ENCODE measurements at regions not wholly inside any gene's neighbourhood (a gene's known extent, or its start where the extent isn't known, plus 50 kb on each side); places are given as distances from the start of the nearest gene placed in this dataset.
"Not testable (repeated sequence)": the region's sequence is repeated elsewhere in the genome, so short reads cannot be mapped to it uniquely, and the experiment has no call there.

- DNase-seq, result no peak
Measured at GRCh38 chr3:118765636-118766305, 268.9 kb downstream of the IGSF11 start.

- DNase-seq, result no peak
Measured at GRCh38 chr3:118766306-118766669, 268.4 kb downstream of the IGSF11 start.

GRCh38 chr3:118772036-118772435, 262.6 kb downstream of the IGSF11 start:
- no peak for DNase-seq

- no peak for DNase-seq
Measured at GRCh38 chr3:118772547-118773011, 262.1 kb downstream of the IGSF11 start.

- no peak for DNase-seq
Measured at GRCh38 chr3:118775021-118775420, 259.6 kb downstream of the IGSF11 start.

DNA sequence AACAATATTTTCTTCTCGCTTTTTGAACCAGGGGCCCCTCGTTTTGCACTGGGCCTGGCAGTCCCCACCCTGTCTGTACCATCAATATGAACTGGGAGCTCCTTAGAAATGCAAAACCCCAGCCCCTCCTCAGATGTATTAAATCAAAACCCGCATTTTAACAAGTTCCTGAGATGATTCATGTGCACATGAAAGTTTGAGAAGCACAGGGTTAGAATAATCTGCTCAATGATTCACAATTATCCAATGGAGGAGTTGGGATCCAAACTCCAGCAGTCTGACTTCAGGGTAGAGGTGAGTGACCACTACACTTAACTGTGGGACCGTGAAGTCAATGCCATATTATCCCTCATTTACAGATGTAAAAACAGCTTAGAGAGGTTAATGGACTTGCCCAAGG, 256.4 kb downstream of the IGSF11 start:
- no peak for DNase-seq

GRCh38 chr3:118781232-118781631, 253.4 kb downstream of the IGSF11 start:
- DNase-seq, result no peak

DNA sequence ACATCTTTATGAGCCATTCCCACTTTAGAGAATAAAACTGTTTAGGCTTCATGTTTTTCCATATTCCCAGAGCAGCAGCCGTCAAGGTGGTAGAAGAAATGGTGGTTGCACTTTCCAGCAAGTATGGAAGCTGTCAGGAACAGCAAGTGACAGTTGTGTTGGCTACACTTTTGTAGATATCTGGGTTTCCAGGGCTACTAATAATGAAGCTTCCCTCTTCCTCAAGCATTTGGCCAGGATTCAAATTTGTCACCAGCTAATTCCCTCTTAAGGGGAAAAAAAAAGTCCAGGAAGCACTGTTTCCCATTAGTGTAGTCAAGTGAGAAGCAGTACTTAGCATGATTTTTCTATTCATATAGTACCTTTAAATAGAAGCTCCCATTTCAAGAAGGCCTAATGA, 252.8 kb downstream of the IGSF11 start:
- DNase-seq, result peak; percentile 31

DNA sequence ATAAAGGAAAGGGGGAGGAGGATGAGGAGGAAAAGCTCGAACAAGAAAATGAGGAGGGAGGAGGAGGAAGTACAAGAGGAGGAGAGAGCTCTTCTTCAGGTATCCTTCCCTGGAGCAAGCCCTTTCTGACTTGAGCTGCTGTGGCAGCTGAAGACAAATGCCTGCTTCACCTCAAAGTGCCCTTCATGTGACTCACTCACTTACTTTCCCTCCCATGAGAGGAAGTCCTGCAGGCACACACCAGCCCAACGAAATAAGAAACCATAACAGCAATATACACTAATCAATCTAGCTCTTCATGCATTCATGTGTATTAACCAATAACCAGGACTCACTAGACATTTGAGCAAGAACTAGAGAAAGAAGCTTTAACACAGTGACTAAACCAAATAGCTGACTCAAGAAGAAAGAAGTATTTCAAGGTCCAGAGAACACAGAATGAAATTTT, 251.9 kb downstream of the IGSF11 start:
- DNase-seq, result peak; percentile 41

GRCh38 chr3:118785415-118785814, 249.2 kb downstream of the IGSF11 start:
- DNase-seq, result no peak

- peak; percentile 72 for DNase-seq
Measured at GRCh38 chr3:118791246-118791645, 243.4 kb downstream of the IGSF11 start.

- no peak for DNase-seq
Measured at GRCh38 chr3:118792191-118792590, 242.5 kb downstream of the IGSF11 start.

DNA sequence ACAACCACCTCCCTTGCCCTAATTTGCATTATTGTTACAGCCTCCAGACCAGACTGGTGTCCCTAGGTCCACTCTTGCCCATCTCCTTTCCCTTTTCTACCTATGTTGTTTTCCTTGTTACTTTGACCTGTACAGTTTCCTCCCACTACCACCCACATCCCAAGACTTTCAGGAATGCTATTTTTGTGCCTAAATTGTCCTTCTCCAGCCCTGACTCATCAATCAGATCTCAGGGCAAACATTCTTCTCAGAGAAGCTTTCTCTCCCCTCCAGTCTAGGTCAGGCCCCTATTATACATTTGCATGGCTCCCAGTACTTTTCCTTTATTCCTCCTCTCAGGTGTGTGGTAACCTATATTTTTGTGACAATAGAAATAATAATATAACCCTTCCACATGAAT, 241.5 kb downstream of the IGSF11 start:
- no peak for DNase-seq

DNA sequence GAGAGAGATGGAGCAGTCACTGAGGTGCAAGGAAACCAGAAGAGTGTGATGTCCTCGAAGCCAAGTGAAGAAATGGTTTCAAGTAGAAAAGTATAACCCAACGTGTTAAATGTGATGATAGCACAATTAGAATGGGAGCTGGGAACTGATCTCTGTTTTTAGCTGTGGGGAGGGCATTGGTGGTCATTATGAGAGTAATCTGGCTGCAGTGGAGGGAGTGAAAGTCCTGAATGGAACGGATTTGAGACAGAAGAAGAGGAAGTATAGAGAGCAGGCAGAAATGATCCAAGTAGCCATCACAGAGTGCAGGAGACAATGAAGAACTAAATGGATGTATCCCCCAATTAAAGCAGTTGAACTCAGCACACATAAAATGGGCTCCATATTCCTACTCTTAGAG, 235.3 kb downstream of the IGSF11 start:
- no peak for DNase-seq

DNA sequence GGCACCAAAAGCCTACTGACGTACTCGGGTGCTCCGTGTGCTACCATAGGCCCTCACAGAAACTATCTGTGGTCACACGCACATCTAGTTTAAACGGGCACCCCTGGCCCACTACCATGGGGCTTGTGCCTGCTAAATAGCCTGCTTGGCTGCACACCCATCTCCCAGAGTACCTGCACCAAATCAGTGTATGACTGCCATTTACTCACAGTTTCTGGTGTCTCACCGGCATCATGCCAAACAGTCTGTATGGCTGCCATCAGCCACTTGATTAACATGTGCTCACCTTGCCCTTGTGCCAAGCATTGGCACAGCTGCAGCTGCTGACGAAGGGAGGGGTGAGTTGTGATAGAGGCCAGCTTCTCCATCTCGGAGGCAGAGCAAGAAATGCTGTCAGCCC, 232.7 kb downstream of the IGSF11 start:
- DNase-seq, result peak; percentile 94

GRCh38 chr3:118802325-118803095, 232.1 kb downstream of the IGSF11 start:
- peak; percentile 50 for DNase-seq

DNA sequence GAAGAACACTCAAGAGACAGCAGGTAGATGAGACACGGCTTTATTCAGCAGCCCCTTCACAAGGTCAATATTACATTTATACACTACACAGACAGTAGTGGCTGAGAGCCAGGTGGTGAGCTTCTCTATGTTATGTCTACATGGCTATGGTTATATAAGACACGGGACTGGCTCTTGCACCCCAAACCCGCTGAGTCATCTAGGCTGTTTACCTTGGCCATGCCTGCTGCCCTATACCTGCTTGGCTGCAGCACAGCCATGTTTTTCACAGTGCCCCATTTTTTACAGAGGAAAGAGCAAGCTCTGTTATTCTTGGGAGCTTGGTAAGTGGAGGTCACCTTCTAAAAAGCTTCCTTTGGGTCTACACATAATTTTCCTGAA, 231.6 kb downstream of the IGSF11 start:
- peak; percentile 98 for DNase-seq

GRCh38 chr3:118805007-118805406, 229.6 kb downstream of the IGSF11 start:
- no peak for DNase-seq

DNA sequence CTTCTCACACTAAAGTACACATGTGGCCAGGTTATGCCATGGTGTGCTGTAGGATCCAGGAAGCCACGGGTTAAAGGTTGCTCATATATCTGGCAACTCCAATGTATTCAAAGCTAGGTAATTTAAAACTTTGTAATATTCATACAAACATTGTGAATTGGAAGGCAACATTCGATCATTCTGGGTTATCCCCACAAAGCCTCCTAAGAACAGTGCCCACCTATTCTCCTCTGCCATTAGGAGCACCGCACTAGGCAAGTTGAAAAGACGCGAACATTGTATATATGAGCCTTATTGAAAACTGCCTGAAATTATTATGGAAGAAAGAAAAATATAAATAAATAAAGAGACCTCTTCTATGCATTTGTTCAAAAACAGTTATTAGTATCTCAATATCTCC, 228.2 kb downstream of the IGSF11 start:
- no peak for DNase-seq

GRCh38 chr3:118807349-118807748, 227.3 kb downstream of the IGSF11 start:
- DNase-seq, result not testable (repeated sequence)

- DNase-seq, result no peak
Measured at GRCh38 chr3:118808723-118809122, 225.9 kb downstream of the IGSF11 start.

- no peak for DNase-seq
Measured at GRCh38 chr3:118809696-118810498, 224.7 kb downstream of the IGSF11 start.

- DNase-seq, result no peak
Measured at GRCh38 chr3:118810499-118811035, 224.1 kb downstream of the IGSF11 start.

Measured in NCI-H2029 (cell line).